HL-60 (cell line): ENCODE measurements at regions not wholly inside any gene's neighbourhood (a gene's known extent, or its start where the extent isn't known, plus 50 kb on each side); places are given as distances from the start of the nearest gene placed in this dataset.

ENCODE experiments used
- GABPA ChIP-seq: IDR thresholded peaks from 2 replicates; pipeline ENCODE4 v1.6.1; 2012; ENCODE audit warnings: low read depth
- TF ChIP-seq, protein P1 (sequence below): IDR thresholded peaks from one replicate; pipeline ENCODE4 v1.5.1; 2011; ENCODE audit warnings: low read length, control low read depth, inconsistent platforms; ENCODE audit not compliant: insufficient read depth
- TF ChIP-seq, protein P2 (sequence below): IDR thresholded peaks from 2 replicates; pipeline ENCODE4 v1.6.1; 2012; ENCODE audit warnings: low read depth; ENCODE audit not compliant: insufficient replicate concordance

DNA sequence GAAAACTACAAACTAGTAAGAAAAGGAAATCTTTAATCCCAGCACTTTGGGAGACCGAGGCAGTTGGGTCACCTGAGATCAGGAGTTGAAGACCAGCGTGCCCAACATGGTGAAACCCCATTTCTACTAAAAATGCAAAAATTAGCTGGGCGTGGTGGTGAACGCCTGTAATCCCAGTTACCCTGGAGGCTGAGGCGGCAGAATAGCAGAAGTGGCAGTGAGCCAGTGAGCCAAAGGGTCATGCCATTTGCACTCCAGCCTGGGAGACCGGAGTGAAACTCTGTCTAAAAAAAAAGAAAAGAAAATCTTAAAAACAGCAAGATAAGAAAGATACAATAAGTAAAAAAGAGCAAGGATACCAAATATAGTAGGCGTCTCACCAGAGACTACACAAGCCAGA is 502.9 kb upstream of the ID2 start:
- TF ChIP-seq, protein P1, sequence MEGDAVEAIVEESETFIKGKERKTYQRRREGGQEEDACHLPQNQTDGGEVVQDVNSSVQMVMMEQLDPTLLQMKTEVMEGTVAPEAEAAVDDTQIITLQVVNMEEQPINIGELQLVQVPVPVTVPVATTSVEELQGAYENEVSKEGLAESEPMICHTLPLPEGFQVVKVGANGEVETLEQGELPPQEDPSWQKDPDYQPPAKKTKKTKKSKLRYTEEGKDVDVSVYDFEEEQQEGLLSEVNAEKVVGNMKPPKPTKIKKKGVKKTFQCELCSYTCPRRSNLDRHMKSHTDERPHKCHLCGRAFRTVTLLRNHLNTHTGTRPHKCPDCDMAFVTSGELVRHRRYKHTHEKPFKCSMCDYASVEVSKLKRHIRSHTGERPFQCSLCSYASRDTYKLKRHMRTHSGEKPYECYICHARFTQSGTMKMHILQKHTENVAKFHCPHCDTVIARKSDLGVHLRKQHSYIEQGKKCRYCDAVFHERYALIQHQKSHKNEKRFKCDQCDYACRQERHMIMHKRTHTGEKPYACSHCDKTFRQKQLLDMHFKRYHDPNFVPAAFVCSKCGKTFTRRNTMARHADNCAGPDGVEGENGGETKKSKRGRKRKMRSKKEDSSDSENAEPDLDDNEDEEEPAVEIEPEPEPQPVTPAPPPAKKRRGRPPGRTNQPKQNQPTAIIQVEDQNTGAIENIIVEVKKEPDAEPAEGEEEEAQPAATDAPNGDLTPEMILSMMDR = no peak
- TF ChIP-seq, protein P2, sequence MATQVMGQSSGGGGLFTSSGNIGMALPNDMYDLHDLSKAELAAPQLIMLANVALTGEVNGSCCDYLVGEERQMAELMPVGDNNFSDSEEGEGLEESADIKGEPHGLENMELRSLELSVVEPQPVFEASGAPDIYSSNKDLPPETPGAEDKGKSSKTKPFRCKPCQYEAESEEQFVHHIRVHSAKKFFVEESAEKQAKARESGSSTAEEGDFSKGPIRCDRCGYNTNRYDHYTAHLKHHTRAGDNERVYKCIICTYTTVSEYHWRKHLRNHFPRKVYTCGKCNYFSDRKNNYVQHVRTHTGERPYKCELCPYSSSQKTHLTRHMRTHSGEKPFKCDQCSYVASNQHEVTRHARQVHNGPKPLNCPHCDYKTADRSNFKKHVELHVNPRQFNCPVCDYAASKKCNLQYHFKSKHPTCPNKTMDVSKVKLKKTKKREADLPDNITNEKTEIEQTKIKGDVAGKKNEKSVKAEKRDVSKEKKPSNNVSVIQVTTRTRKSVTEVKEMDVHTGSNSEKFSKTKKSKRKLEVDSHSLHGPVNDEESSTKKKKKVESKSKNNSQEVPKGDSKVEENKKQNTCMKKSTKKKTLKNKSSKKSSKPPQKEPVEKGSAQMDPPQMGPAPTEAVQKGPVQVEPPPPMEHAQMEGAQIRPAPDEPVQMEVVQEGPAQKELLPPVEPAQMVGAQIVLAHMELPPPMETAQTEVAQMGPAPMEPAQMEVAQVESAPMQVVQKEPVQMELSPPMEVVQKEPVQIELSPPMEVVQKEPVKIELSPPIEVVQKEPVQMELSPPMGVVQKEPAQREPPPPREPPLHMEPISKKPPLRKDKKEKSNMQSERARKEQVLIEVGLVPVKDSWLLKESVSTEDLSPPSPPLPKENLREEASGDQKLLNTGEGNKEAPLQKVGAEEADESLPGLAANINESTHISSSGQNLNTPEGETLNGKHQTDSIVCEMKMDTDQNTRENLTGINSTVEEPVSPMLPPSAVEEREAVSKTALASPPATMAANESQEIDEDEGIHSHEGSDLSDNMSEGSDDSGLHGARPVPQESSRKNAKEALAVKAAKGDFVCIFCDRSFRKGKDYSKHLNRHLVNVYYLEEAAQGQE = no peak
- TF ChIP-seq GABPA = no peak
